ENCODE measurements at regions not wholly inside any gene's neighbourhood (a gene's known extent, or its start where the extent isn't known, plus 50 kb on each side); places are given as distances from the start of the nearest gene placed in this dataset.

DNA sequence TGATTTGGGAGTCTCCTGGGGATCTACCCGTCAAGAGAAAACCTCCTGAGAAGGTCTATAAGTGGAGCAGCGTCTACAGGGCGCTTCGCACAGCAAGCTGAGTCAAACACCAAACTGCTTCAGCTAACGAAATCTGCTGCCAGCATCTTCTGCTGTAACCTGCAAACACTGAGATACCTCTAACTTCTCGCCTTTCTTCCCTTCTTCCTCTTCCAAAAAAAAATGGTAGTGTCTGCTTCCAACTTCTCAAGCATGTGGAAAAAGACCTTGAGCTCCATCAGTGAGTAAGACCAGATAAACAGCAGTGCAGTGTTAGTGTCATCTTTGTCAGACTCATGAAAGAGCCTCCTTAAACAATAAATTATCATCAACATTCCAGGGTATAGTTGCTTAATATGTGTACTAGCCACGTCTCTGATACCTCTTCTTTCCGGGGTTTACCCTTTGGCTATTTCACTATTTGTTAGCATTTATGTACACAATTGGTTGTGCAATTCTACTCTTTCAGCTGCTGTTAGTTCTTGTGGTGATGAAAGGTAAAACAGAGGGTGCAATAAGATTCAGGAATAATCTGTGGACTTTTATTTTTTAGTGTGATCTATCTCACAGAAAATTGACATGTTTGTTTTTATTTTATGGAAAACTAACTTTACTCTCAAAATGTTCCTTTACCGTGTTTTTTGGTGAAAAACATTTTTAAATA, 81.6 kb downstream of the LLPH start:
- Histone ChIP-seq H3K27me3 (ENCODE audit: control insufficient read depth in 3 of 3, insufficient read depth in 3 of 3, low read length in 3 of 3) (no peaks in the 10 kb centered on the region), H3K4me1 (ENCODE audit: control insufficient read depth in 3 of 3, insufficient read depth in 2 of 3, low read depth in 1 of 3, low read length in 2 of 3) (no peaks in the 10 kb centered on the region), H3K27ac (ENCODE audit: low read depth in 1 of 3, low read length in 2 of 3) (no peak overlapping the region), H3K36me3 (ENCODE audit: control insufficient read depth in 3 of 3, insufficient read depth in 2 of 3, low read depth in 1 of 3, low read length in 3 of 3) (no peaks in the 10 kb centered on the region), H3K9me3 (ENCODE audit: control insufficient read depth in 2 of 2, insufficient read depth in 1 of 2, low read depth in 1 of 2, low read length in 1 of 2) (no peaks in the 10 kb centered on the region), H3K4me3 (ENCODE audit: low read depth in 1 of 3, low read length in 3 of 3) (no peak overlapping the region)
- 42 to 71% (median 59%) methylated on average over 9 of the region's 9 CpGs for WGBS, 3 donors
- no peak for FAIRE-seq
- peak; percentile 5 to 19 for DNase-seq

DNA sequence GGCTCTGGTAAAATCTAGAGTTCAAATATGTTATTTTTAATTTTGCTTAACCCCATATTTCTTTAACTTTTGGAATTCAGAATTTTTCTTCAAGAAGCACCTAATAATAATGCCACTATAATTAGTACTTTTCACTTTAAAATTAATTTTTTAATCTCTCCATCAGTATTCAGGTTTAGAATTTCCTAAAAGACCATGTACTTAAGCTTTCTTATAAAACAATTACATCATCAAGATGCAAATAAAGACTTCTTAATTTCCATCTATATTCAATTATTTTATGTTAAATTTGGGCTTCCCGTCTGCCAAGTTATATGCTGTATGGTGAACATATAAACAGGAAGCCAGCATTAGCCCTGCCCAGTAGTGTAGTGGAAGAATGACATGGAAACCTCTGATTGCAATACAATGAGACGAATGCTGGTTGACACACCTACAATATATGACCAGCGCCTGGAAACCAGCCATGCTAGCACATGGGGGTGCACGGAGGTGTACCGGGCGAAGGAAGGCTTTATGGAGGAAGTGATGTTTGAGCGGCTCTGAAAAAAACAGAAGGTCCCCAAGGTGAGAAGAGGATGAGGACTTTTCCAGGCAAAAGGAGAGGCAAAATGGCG, 82.2 kb downstream of the LLPH start:
- Histone ChIP-seq H3K4me1 (ENCODE audit: control insufficient read depth in 3 of 3, insufficient read depth in 2 of 3, low read depth in 1 of 3, low read length in 2 of 3) (no peaks in the 10 kb centered on the region), H3K36me3 (ENCODE audit: control insufficient read depth in 3 of 3, insufficient read depth in 2 of 3, low read depth in 1 of 3, low read length in 3 of 3) (no peaks in the 10 kb centered on the region), H3K4me3 (ENCODE audit: low read depth in 1 of 3, low read length in 3 of 3) (no peak overlapping the region), H3K27me3 (ENCODE audit: control insufficient read depth in 3 of 3, insufficient read depth in 3 of 3, low read length in 3 of 3) (no peaks in the 10 kb centered on the region), H3K27ac (ENCODE audit: low read depth in 1 of 3, low read length in 2 of 3) (no peak overlapping the region), H3K9me3 (ENCODE audit: control insufficient read depth in 2 of 2, insufficient read depth in 1 of 2, low read depth in 1 of 2, low read length in 1 of 2) (no peaks in the 10 kb centered on the region)
- DNase-seq, result peak in 1 of 2 donors; percentile 57
- 22 to 53% (median 33%) methylated on average over 8 of the region's 8 CpGs for WGBS, 3 donors
- FAIRE-seq, result no peak

DNA sequence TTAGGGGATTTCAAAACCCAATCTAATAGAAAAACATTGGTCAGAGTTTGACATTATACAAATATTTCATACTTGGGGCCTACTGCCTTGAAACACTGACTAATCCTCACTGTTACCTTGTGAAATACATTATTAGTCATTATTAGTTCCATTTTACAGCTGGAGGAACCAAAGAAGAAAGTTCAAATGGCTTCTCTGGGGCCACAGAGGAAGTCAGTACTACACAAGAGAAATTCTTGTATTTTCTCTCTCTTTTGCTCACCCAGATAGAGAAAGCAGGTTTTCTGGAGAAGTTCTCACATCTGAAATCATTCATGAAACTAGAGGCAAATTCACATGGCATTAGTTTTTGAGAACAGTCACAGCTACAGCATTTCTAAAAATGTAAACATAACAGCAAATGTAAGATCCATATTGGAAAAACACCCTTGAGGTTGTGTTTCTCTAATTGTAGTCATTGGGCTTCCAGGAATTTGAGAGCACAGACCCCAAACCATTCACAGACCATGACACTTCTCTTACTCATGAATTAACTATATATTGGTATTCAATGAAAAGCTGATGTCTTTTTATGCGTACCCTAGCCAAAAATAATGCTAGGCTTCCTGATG, 83.0 kb downstream of the LLPH start:
- no peak for DNase-seq
- no peaks in the 10 kb centered on the region for H3K36me3 ChIP-seq (ENCODE audit: control insufficient read depth in 3 of 3, insufficient read depth in 2 of 3, low read depth in 1 of 3, low read length in 3 of 3)
- no peaks in the 10 kb centered on the region for H3K9me3 ChIP-seq (ENCODE audit: control insufficient read depth in 2 of 2, insufficient read depth in 1 of 2, low read depth in 1 of 2, low read length in 1 of 2)
- no peaks in the 10 kb centered on the region for H3K27me3 ChIP-seq (ENCODE audit: control insufficient read depth in 3 of 3, insufficient read depth in 3 of 3, low read length in 3 of 3)
- no peaks in the 10 kb centered on the region for H3K4me1 ChIP-seq (ENCODE audit: control insufficient read depth in 3 of 3, insufficient read depth in 2 of 3, low read depth in 1 of 3, low read length in 2 of 3)
- 89 to 91% (median 89%) methylated on average over 1 of the region's 1 CpG for WGBS, 3 donors
- H3K27ac ChIP-seq (ENCODE audit: low read depth in 1 of 3, low read length in 2 of 3), result no peak overlapping the region
- H3K4me3 ChIP-seq (ENCODE audit: low read depth in 1 of 3, low read length in 3 of 3), result no peak overlapping the region
- no peak for FAIRE-seq

DNA sequence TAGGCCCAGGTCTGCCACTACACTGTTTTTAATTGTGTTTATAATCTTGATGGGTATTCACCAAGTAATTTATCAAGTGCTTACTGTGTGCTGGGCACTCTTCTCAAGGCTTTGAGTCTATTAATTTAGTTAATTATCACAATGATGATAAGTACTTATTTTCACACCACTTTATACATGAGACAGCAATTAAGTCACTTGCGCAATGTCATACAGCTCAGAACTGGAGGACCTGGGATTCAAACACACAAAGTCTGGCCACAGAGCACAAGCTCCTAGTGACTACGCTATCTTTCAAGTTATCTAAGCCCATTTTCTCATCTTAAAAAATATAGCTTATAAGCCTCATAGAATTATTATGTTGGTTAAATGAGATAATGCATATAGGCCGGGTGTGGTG, 85.0 kb downstream of the LLPH start:
- Histone ChIP-seq H3K4me3 (ENCODE audit: low read depth in 1 of 3, low read length in 3 of 3) (no peak overlapping the region), H3K4me1 (ENCODE audit: control insufficient read depth in 3 of 3, insufficient read depth in 2 of 3, low read depth in 1 of 3, low read length in 2 of 3) (no peaks in the 10 kb centered on the region), H3K36me3 (ENCODE audit: control insufficient read depth in 3 of 3, insufficient read depth in 2 of 3, low read depth in 1 of 3, low read length in 3 of 3) (no peaks in the 10 kb centered on the region), H3K27me3 (ENCODE audit: control insufficient read depth in 3 of 3, insufficient read depth in 3 of 3, low read length in 3 of 3) (peaks cover 0 to under 1% (median 0%) of the 10 kb centered on the region in 3 donors), H3K27ac (ENCODE audit: low read depth in 1 of 3, low read length in 2 of 3) (no peak overlapping the region), H3K9me3 (ENCODE audit: control insufficient read depth in 2 of 2, insufficient read depth in 1 of 2, low read depth in 1 of 2, low read length in 1 of 2) (no peaks in the 10 kb centered on the region)
- WGBS, 3 donors, result 84 to 94% (median 94%) methylated on average over 3 of the region's 3 CpGs
- no peak for FAIRE-seq
- DNase-seq, result no peak

DNA sequence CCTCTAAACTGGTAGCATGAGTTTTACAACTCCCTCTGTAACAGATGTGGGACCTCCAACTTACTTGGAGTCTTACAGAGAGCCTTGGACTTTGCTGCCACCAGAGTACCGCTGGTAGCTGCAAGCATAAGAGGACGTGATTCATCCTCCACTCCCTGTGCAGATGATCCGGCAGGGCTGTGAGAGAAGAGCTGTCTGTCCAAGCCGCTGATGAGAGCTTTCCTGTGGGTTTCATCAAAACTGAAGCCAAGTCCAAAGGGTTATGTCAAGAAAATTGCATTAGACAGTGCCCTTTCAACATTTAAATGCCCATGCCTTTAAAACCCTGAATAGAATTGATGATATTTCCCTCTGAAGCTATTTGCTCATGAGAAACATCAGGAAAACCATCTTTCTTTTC, 85.8 kb downstream of the LLPH start:
- Histone ChIP-seq H3K36me3 (ENCODE audit: control insufficient read depth in 3 of 3, insufficient read depth in 2 of 3, low read depth in 1 of 3, low read length in 3 of 3) (no peaks in the 10 kb centered on the region), H3K4me1 (ENCODE audit: control insufficient read depth in 3 of 3, insufficient read depth in 2 of 3, low read depth in 1 of 3, low read length in 2 of 3) (no peaks in the 10 kb centered on the region), H3K9me3 (ENCODE audit: control insufficient read depth in 2 of 2, insufficient read depth in 1 of 2, low read depth in 1 of 2, low read length in 1 of 2) (no peaks in the 10 kb centered on the region), H3K27ac (ENCODE audit: low read depth in 1 of 3, low read length in 2 of 3) (no peak overlapping the region), H3K27me3 (ENCODE audit: control insufficient read depth in 3 of 3, insufficient read depth in 3 of 3, low read length in 3 of 3) (peaks cover 0 to 3% (median 3%) of the 10 kb centered on the region in 3 donors), H3K4me3 (ENCODE audit: low read depth in 1 of 3, low read length in 3 of 3) (no peak overlapping the region)
- no peak for FAIRE-seq
- 73 to 80% (median 78%) methylated on average over 4 of the region's 4 CpGs for WGBS, 3 donors
- DNase-seq, result no peak

DNA sequence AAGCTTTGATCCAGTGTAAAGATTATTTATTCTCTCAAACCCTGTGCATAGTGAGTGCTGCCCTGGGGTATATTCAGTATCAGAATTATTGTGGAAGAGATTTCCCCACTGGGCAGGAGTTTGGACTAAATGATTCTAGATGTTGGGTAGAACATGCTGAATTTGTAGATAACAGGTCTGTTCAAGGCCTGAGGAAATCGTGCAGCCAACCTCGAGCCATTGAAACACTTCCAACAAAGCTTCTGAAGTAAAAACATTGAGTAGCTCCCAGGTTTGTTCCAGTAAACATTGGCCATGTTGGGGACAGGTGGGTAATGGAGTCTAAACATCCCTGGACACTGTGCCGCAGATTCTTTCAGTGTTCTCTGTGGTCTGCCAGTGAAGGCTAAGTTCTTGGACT, 87.5 kb downstream of the LLPH start:
- FAIRE-seq (no peak), DNase-seq (no peak)
- no peak overlapping the region for H3K27ac ChIP-seq (ENCODE audit: low read depth in 1 of 3, low read length in 2 of 3)
- H3K4me1 ChIP-seq (ENCODE audit: control insufficient read depth in 3 of 3, insufficient read depth in 2 of 3, low read depth in 1 of 3, low read length in 2 of 3), result no peaks in the 10 kb centered on the region
- H3K27me3 ChIP-seq (ENCODE audit: control insufficient read depth in 3 of 3, insufficient read depth in 3 of 3, low read length in 3 of 3), result peaks cover 0 to 3% (median 3%) of the 10 kb centered on the region in 3 donors
- H3K9me3 ChIP-seq (ENCODE audit: control insufficient read depth in 2 of 2, insufficient read depth in 1 of 2, low read depth in 1 of 2, low read length in 1 of 2), result no peaks in the 10 kb centered on the region
- WGBS, 3 donors, result 67 to 83% (median 71%) methylated on average over 3 of the region's 3 CpGs
- no peak overlapping the region for H3K4me3 ChIP-seq (ENCODE audit: low read depth in 1 of 3, low read length in 3 of 3)
- no peaks in the 10 kb centered on the region for H3K36me3 ChIP-seq (ENCODE audit: control insufficient read depth in 3 of 3, insufficient read depth in 2 of 3, low read depth in 1 of 3, low read length in 3 of 3)

DNA sequence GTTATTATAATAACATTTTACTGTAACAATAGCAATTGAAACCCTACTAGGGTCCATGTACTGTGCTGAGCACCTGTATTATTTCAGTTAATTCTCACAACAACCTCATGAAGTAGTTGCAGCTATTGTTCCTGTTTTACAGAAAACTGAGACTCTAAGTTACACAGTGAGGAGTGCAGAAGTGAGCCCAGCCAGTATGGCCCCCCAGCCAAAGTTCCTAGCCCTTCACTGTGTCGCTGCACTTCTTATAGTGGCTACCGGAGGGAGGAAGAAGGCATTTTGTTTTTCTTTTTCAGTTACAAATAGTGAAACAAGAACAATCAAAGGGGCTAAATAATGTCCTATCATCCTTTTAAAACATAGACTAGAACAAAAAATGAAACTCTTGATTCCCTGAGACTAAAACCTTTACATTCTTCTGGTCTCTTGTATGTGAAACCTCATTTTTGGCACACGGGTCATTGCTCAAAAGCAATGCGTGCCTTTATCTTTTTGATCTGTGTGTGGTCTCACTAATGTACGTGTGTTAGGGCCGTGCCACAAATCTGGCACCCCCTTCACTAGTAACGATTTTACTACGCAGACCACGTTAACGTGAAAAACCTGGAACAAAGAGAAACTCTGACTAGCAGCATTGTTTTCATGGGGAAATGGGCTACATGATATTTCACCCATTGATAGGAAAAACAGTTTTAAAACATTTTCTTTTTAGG, 88.7 kb downstream of the LLPH start:
- FAIRE-seq, result no peak
- no peaks in the 10 kb centered on the region for H3K9me3 ChIP-seq (ENCODE audit: control insufficient read depth in 2 of 2, insufficient read depth in 1 of 2, low read depth in 1 of 2, low read length in 1 of 2)
- H3K4me3 ChIP-seq (ENCODE audit: low read depth in 1 of 3, low read length in 3 of 3), result no peak overlapping the region
- H3K27ac ChIP-seq (ENCODE audit: low read depth in 1 of 3, low read length in 2 of 3), result no peak overlapping the region
- 77 to 88% (median 82%) methylated on average over 10 of the region's 10 CpGs for WGBS, 3 donors
- DNase-seq, result no peak
- H3K36me3 ChIP-seq (ENCODE audit: control insufficient read depth in 3 of 3, insufficient read depth in 2 of 3, low read depth in 1 of 3, low read length in 3 of 3), result no peaks in the 10 kb centered on the region
- no peaks in the 10 kb centered on the region for H3K4me1 ChIP-seq (ENCODE audit: control insufficient read depth in 3 of 3, insufficient read depth in 2 of 3, low read depth in 1 of 3, low read length in 2 of 3)
- H3K27me3 ChIP-seq (ENCODE audit: control insufficient read depth in 3 of 3, insufficient read depth in 3 of 3, low read length in 3 of 3), result peaks cover 0 to 3% (median 3%) of the 10 kb centered on the region in 3 donors

DNA sequence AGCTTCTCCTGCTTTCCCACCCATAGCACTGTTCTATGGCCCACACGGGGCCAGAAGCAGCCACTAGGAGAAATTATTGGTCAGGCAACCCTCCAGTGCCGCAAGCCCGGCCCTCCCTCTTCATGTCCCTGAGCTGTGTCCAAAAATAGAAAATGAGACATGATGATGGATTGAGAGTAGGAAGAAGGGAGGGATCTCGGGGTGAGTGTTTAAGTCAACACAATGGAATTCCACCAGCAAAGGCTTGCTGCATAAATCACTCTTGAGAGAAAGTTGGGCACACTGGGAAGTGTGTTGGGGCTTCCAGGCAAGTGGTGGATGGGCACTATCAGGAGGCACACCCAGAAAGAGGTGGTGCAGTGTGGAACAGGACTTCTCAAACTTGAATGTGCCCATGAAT, 94.2 kb downstream of the LLPH start:
- no peak overlapping the region for H3K27ac ChIP-seq (ENCODE audit: low read depth in 1 of 3, low read length in 2 of 3)
- WGBS, 3 donors, result 47 to 55% (median 54%) methylated on average over 4 of the region's 4 CpGs
- peaks cover 0 to 10% (median 3%) of the 10 kb centered on the region in 3 donors for H3K27me3 ChIP-seq (ENCODE audit: control insufficient read depth in 3 of 3, insufficient read depth in 3 of 3, low read length in 3 of 3)
- DNase-seq (no peak), FAIRE-seq (no peak)
- no peak overlapping the region for H3K4me3 ChIP-seq (ENCODE audit: low read depth in 1 of 3, low read length in 3 of 3)
- H3K4me1 ChIP-seq (ENCODE audit: control insufficient read depth in 3 of 3, insufficient read depth in 2 of 3, low read depth in 1 of 3, low read length in 2 of 3), result no peaks in the 10 kb centered on the region
- H3K36me3 ChIP-seq (ENCODE audit: control insufficient read depth in 3 of 3, insufficient read depth in 2 of 3, low read depth in 1 of 3, low read length in 3 of 3), result no peaks in the 10 kb centered on the region
- peaks cover 0 to 4% of the 10 kb centered on the region in 2 donors for H3K9me3 ChIP-seq (ENCODE audit: control insufficient read depth in 2 of 2, insufficient read depth in 1 of 2, low read depth in 1 of 2, low read length in 1 of 2)
